CD4-positive, alpha-beta memory T cell (primary cell): ENCODE measurements at regions not wholly inside any gene's neighbourhood (a gene's known extent, or its start where the extent isn't known, plus 50 kb on each side); places are given as distances from the start of the nearest gene placed in this dataset.

ENCODE experiments used
- CTCF ChIA-PET: fragments of 350-600 bp; sonication (Branson Sonifier 250); formaldehyde crosslinking; loops from one replicate; lab custom pipeline; 2021; ENCODE audit warnings: inconsistent platforms; ENCODE audit not compliant: partially characterized antibody; lab: Charles Lee
- POLR2A ChIA-PET: fragments of 350-600 bp; sonication (Branson Sonifier 250); formaldehyde crosslinking; loops from one replicate; lab custom pipeline; 2021; ENCODE audit not compliant: partially characterized antibody; lab: Charles Lee
- DNase-seq, 5 donors: peaks; one replicate each; pipeline versions ENCODE4 v3.0.0 to v3.0.0-alpha.2; 2020 to 2022; ENCODE audit warnings: mixed read lengths in 1 of 5
- H3K27ac ChIP-seq: one replicate; pipeline ENCODE4 v1.7.0; 2013; ENCODE audit warnings: low read depth, low read length
- H3K27me3 ChIP-seq: 2 replicates; pipeline ENCODE4 v1.7.0; 2013; ENCODE audit warnings: mild to moderate bottlenecking, low read length, moderate library complexity; ENCODE audit not compliant: insufficient read depth
- H3K36me3 ChIP-seq: 2 replicates; pipeline ENCODE4 v1.7.0; 2013; ENCODE audit warnings: mild to moderate bottlenecking, low read length, moderate library complexity; ENCODE audit not compliant: insufficient read depth
- H3K4me1 ChIP-seq: 2 replicates; pipeline ENCODE4 v1.7.0; 2013; ENCODE audit warnings: mild to moderate bottlenecking, low read length, moderate library complexity; ENCODE audit not compliant: insufficient read depth
- H3K4me3 ChIP-seq, 2 donors: one replicate each; pipeline ENCODE4 v1.7.0; 2013; ENCODE audit warnings: low read length in 2 of 2, mild to moderate bottlenecking in 1 of 2
- H3K9me3 ChIP-seq, 2 donors: one replicate each; pipeline ENCODE4 v1.7.0; 2013; ENCODE audit warnings: low read length in 2 of 2, control low read depth in 1 of 2; ENCODE audit not compliant: control insufficient read depth in 1 of 2
- H3K27ac Mint-ChIP-seq, 7 donors: one replicate each; pipeline ENCODE4 v1.8.0; 2020 to 2021; ENCODE audit warnings: mixed read lengths in 7 of 7, mild to moderate bottlenecking in 6 of 7, inconsistent platforms in 3 of 7, moderate library complexity in 3 of 7
- H3K27me3 Mint-ChIP-seq, 2 donors: one replicate each; pipeline ENCODE4 v1.8.0; 2020 to 2021; ENCODE audit warnings: mixed read lengths in 2 of 2
- H3K36me3 Mint-ChIP-seq, 2 donors: one replicate each; pipeline ENCODE4 v1.8.0; 2020 to 2021; ENCODE audit warnings: mixed read lengths in 2 of 2, inconsistent platforms in 1 of 2, mild to moderate bottlenecking in 1 of 2
- H3K4me1 Mint-ChIP-seq, 4 donors: one replicate each; pipeline ENCODE4 v1.8.0; 2020 to 2021; ENCODE audit warnings: mixed read lengths in 4 of 4, mild to moderate bottlenecking in 1 of 4
- H3K4me3 Mint-ChIP-seq, 8 donors: one replicate each; pipeline ENCODE4 v1.8.0; 2020 to 2021; ENCODE audit warnings: mixed read lengths in 8 of 8, mild to moderate bottlenecking in 7 of 8, moderate library complexity in 6 of 8, inconsistent platforms in 3 of 8
- H3K9me3 Mint-ChIP-seq, 8 donors: one replicate each; pipeline ENCODE4 v1.8.0; 2020 to 2021; ENCODE audit warnings: mixed read lengths in 8 of 8, mild to moderate bottlenecking in 5 of 8, inconsistent platforms in 3 of 8, moderate library complexity in 1 of 8
- intact Hi-C: fragments of 100-400 bp; cut with micrococcal nuclease; formaldehyde crosslinking; loops from one replicate; pipeline ENCODE4 v1.15.1; 2023

DNA sequence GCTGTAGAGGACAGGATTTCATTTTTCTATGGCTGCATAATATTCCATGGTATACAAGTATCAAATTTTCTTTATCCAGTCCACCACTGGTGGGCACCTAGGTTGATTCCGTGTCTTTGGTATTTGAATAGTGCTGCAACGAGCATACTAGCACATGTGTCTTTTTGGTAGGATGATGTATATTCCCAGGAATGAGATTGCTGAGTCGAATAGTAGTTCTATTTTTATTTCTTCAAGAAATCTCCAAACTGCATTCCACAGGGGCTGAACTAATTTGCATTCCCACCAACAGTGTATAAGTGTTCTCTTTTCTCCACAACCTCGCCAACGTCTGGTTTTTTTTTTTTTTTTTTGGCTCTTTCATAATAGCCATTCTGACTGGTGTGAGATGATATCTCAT is 550.0 kb downstream of the REEP3 start:
- ChIA-PET POLR2A (no interaction called here), CTCF (no interaction called here)
- DNase-seq: no peak
- Histone ChIP-seq H3K36me3 (no peaks in the 10 kb centered on the region), H3K4me1 (no peaks in the 10 kb centered on the region), H3K4me3 (no peak overlapping the region), H3K9me3 (no peaks in the 10 kb centered on the region), H3K27me3 (no peaks in the 10 kb centered on the region), H3K27ac (no peak overlapping the region)
- no peak overlapping the region for H3K27ac Mint-ChIP-seq
- intact Hi-C loops: no loop called here
- H3K9me3 Mint-ChIP-seq: no peaks in the 10 kb centered on the region
- no peaks in the 10 kb centered on the region for H3K4me1 Mint-ChIP-seq
- peaks cover 6 to 7% of the 10 kb centered on the region in 2 donors for H3K27me3 Mint-ChIP-seq
- H3K4me3 Mint-ChIP-seq: no peak overlapping the region
- H3K36me3 Mint-ChIP-seq: no peaks in the 10 kb centered on the region

DNA sequence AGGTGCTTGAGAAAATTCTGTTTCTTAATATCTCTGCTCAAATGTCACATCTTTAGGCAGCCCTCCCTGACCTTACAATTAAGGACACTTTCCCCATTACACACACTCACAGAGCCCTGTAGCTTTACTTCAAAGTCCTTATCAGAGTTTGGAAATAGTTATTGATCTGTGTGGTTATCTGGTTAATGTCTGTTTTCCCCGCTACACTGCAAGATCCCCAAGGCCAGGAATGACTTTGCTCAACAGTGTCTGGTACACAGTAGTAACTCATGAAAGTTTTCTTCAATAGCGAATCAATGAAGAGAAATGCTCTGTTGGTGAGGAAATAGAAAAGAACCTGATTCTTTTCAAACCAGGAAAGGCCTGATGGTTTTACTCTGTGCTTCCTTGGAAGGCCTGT is 554.4 kb downstream of the REEP3 start:
- no peaks in the 10 kb centered on the region for H3K36me3 Mint-ChIP-seq
- H3K27ac Mint-ChIP-seq: no peak overlapping the region
- DNase-seq: no peak
- intact Hi-C loops: no loop called here
- CTCF ChIA-PET: interaction anchor here (1.5 kb wide), 1 partner anchor 33 kb away, joined by 5 read pairs; no protein-coding TSS in a partner anchor
- no peaks in the 10 kb centered on the region for H3K36me3 ChIP-seq
- no peaks in the 10 kb centered on the region for H3K9me3 Mint-ChIP-seq
- H3K27ac ChIP-seq: no peak overlapping the region
- no peak overlapping the region for H3K4me3 Mint-ChIP-seq
- POLR2A ChIA-PET: no interaction called here
- peaks cover 6 to 7% of the 10 kb centered on the region in 2 donors for H3K27me3 Mint-ChIP-seq
- no peaks in the 10 kb centered on the region for H3K27me3 ChIP-seq
- H3K9me3 ChIP-seq: no peaks in the 10 kb centered on the region
- H3K4me1 Mint-ChIP-seq: no peaks in the 10 kb centered on the region
- no peaks in the 10 kb centered on the region for H3K4me1 ChIP-seq
- H3K4me3 ChIP-seq: no peak overlapping the region

DNA sequence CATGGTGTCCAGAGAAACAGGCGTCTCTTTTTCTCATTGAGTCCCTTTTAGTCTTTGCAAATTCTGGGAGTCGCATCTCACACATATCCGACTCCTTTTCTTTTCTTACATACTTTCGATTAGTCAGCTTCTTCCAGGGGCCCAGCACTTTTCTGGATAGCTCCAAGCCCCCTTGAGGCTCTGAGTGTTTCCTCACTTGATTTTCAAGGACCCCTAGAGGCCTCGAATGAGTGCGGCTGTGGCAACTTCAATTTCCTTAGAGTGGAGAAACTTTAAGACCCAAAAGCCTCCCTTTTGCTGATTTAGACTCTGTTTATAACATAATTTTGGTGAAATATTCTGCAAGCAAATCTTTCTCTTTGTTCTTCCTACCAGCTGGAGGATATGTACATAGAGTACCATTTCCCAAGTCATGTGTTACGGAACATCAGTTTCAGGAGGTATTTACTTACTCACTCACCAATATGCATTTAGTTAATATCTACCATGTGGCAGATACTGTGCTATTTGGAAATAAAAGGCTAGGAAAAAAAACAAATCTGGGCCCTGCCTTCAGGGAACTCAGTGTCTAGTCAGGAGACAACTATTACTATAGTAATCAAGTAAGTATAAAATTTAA is 555.2 kb downstream of the REEP3 start:
- Histone ChIP-seq H3K27me3 (no peaks in the 10 kb centered on the region), H3K27ac (no peak overlapping the region), H3K36me3 (no peaks in the 10 kb centered on the region), H3K9me3 (no peaks in the 10 kb centered on the region), H3K4me1 (no peaks in the 10 kb centered on the region), H3K4me3 (no peak overlapping the region)
- H3K36me3 Mint-ChIP-seq: no peaks in the 10 kb centered on the region
- ChIA-PET POLR2A (no interaction called here), CTCF (interaction anchor here (1.5 kb wide), 1 partner anchor 34 kb away, joined by 5 read pairs; no protein-coding TSS in a partner anchor)
- no peaks in the 10 kb centered on the region for H3K4me1 Mint-ChIP-seq
- intact Hi-C loops: no loop called here
- H3K27ac Mint-ChIP-seq: no peak overlapping the region
- H3K9me3 Mint-ChIP-seq: no peaks in the 10 kb centered on the region
- no peak overlapping the region for H3K4me3 Mint-ChIP-seq
- DNase-seq: no peak
- H3K27me3 Mint-ChIP-seq: peaks cover 4 to 7% of the 10 kb centered on the region in 2 donors

DNA sequence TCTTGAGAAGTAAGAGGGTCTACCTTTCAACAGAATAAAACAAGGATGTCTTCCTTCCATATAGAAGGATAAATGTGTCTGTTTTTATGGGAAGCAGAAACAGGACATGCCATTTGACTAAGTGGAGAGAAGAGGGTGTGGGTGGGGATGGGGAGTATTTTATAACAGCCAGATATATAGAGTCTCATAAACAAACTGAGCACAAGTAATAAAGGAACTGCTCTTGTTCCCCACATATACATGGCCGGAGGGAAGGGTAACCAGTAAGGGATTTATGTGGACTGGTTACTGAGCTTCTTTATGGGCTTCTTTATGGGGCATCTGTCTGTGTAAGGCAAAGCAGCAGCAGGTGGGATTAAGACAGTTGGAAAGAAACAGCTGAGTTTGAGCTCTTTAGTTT is 558.1 kb downstream of the REEP3 start:
- DNase-seq: no peak
- Mint-ChIP-seq H3K4me3 (no peak overlapping the region), H3K9me3 (no peaks in the 10 kb centered on the region), H3K4me1 (no peaks in the 10 kb centered on the region), H3K27me3 (peaks cover 0 to 1% of the 10 kb centered on the region in 2 donors), H3K27ac (no peak overlapping the region), H3K36me3 (no peaks in the 10 kb centered on the region)
- intact Hi-C loops: no loop called here
- no peaks in the 10 kb centered on the region for H3K27me3 ChIP-seq
- no peaks in the 10 kb centered on the region for H3K4me1 ChIP-seq
- CTCF ChIA-PET: no interaction called here
- H3K36me3 ChIP-seq: no peaks in the 10 kb centered on the region
- H3K4me3 ChIP-seq: no peak overlapping the region
- no peaks in the 10 kb centered on the region for H3K9me3 ChIP-seq
- H3K27ac ChIP-seq: no peak overlapping the region
- POLR2A ChIA-PET: no interaction called here

DNA sequence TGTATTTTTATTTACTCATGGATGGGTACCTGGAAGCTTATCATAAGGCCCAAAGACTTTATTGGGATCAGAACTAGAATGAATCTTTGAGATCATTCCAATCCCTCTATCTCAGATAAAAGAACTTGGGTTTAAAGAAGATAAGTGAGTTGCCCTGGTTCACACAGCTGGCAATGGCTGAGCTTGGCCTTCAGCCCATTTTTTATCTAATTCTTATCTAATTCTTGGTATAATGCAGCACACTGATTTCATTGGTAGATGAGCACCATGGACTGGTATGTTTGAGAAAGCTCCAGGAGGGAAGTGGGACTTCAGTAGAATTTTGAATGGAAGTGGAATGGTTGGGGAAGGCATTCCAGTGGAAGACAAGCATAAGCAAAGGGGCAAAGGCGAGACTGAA is 558.9 kb downstream of the REEP3 start:
- Histone ChIP-seq H3K27me3 (no peaks in the 10 kb centered on the region), H3K4me1 (no peaks in the 10 kb centered on the region), H3K27ac (no peak overlapping the region), H3K4me3 (no peak overlapping the region), H3K36me3 (no peaks in the 10 kb centered on the region), H3K9me3 (no peaks in the 10 kb centered on the region)
- intact Hi-C loops: no loop called here
- ChIA-PET CTCF (no interaction called here), POLR2A (no interaction called here)
- H3K36me3 Mint-ChIP-seq: no peaks in the 10 kb centered on the region
- no peak for DNase-seq
- H3K27ac Mint-ChIP-seq: no peak overlapping the region
- H3K27me3 Mint-ChIP-seq: peaks cover 0 to 1% of the 10 kb centered on the region in 2 donors
- H3K4me1 Mint-ChIP-seq: no peaks in the 10 kb centered on the region
- H3K4me3 Mint-ChIP-seq: no peak overlapping the region
- H3K9me3 Mint-ChIP-seq: no peaks in the 10 kb centered on the region

DNA sequence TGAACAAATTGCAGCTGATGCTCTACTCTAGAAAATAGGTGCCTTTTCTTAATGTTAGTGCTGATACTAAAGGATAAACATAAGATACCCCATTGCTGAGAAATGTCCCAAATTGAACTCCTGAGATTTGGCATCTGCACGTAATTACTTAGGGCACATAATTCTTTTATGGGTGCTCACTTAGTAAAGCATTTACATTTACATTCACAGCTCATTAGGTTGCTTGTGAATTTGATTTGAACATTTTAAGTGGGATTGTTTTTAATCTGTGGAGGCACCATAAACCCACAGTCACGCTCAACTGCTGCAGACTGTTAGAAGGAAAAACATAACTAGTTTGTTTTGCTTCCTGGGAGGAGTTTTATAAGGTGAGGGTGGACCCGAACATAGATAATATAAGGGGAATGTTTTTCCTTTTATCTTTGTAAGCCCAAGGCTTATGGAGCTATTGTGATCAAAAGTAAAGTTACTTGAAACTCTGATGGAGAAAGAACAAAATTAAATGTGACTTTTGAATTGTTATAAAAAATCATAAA is 560.8 kb downstream of the REEP3 start:
- Histone ChIP-seq H3K36me3 (no peaks in the 10 kb centered on the region), H3K27me3 (no peaks in the 10 kb centered on the region), H3K9me3 (no peaks in the 10 kb centered on the region), H3K4me3 (no peak overlapping the region), H3K4me1 (no peaks in the 10 kb centered on the region), H3K27ac (no peak overlapping the region)
- Mint-ChIP-seq H3K36me3 (no peaks in the 10 kb centered on the region), H3K27ac (no peak overlapping the region), H3K4me1 (no peaks in the 10 kb centered on the region), H3K9me3 (no peaks in the 10 kb centered on the region), H3K4me3 (no peak overlapping the region), H3K27me3 (peaks cover 0 to 1% of the 10 kb centered on the region in 2 donors)
- ChIA-PET POLR2A (no interaction called here), CTCF (interaction anchor here (0.9 kb wide), 1 partner anchor 11 kb away, joined by 3 read pairs; no protein-coding TSS in a partner anchor)
- intact Hi-C loops: no loop called here
- DNase-seq: no peak

DNA sequence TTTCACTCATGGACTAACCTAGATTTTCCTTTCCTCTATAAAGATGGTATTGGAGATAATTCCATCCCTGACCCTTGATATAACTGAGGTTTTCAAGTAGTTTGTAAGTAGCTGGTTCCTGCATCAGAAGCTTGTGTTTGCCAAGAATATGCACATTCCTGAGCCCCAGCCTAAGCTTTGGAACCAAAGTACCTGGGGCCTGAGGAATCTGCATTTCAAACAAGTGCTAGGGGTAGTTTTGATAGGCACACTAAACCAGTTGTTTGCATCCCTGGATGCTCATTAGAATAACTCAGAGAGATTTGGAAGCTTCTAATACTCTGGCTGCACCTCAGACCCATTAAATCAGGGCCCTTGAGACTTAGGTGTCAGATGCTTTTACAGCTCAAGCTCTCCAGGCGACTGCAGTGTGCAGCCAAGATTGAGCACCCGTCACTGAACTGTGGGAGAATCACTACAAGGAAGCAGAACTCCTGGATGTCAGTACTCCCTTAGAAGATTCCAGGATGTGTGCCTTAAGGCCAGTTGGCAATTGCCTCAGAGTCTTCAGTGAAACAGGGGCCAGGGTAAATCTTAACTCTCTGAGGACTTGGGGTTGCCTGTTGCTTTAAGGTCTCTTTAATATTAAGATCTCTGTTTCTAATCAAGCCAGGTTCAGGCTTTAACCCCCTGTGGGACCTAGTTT is 565.0 kb downstream of the REEP3 start:
- Histone ChIP-seq H3K4me3 (no peak overlapping the region), H3K27me3 (no peaks in the 10 kb centered on the region), H3K4me1 (no peaks in the 10 kb centered on the region), H3K36me3 (no peaks in the 10 kb centered on the region), H3K27ac (no peak overlapping the region), H3K9me3 (no peaks in the 10 kb centered on the region)
- no peak for DNase-seq
- Mint-ChIP-seq H3K27me3 (no peaks in the 10 kb centered on the region), H3K36me3 (no peaks in the 10 kb centered on the region), H3K4me3 (no peak overlapping the region), H3K4me1 (no peaks in the 10 kb centered on the region), H3K9me3 (no peaks in the 10 kb centered on the region), H3K27ac (no peak overlapping the region)
- POLR2A ChIA-PET: no interaction called here
- intact Hi-C loops: no loop called here
- CTCF ChIA-PET: interaction anchor here (1.1 kb wide), 1 partner anchor 45 kb away, joined by 3 read pairs; no protein-coding TSS in a partner anchor
